Lower leg skin (tissue), 4 donors: ENCODE measurements at regions not wholly inside any gene's neighbourhood (a gene's known extent, or its start where the extent isn't known, plus 50 kb on each side); places are given as distances from the start of the nearest gene placed in this dataset.

ENCODE experiments used
- DNase-seq, 2 donors: peaks; one replicate each; pipeline ENCODE4 v3.0.0-alpha.2; 2019; ENCODE audit warnings: low spot score in 2 of 2
- H3K4me3 ChIP-seq: fragments of 200-600 bp; sonication (generic); 2 replicates; pipeline ENCODE4 v1.5.1; 2017; ENCODE audit warnings: mild to moderate bottlenecking, low read depth; ENCODE audit not compliant: poor library complexity, severe bottlenecking
- POLR2A ChIP-seq, 2 donors: fragments of 450-650 bp; IDR thresholded peaks; one replicate each; pipeline ENCODE4 v1.6.1; 2016 to 2017; ENCODE audit warnings: antibody characterized with exemption in 2 of 2, mild to moderate bottlenecking in 1 of 2, moderate library complexity in 1 of 2
- WGBS, 2 donors: methylation state at CpG; one replicate each; pipeline ENCODE4 v1.1.5; 2018; 5-methylcytosine and 5-hydroxymethylcytosine counted together
- intact Hi-C: fragments of 100-400 bp; cut with DNase I; formaldehyde crosslinking; loops from one replicate; pipeline ENCODE4 v1.15.0; 2023; ENCODE audit warnings: low total_unique reads
- TF ChIP-seq, protein P1 (sequence below), 3 donors: fragments of 450-650 bp; IDR thresholded peaks; one replicate each; pipeline ENCODE4 v1.5.1; 2016; ENCODE audit warnings: antibody characterized with exemption in 3 of 3, mild to moderate bottlenecking in 3 of 3, moderate library complexity in 2 of 3

GRCh38 chr1:82214606-82215005, 413.9 kb downstream of the ADGRL2 start:
- TF ChIP-seq, protein P1, sequence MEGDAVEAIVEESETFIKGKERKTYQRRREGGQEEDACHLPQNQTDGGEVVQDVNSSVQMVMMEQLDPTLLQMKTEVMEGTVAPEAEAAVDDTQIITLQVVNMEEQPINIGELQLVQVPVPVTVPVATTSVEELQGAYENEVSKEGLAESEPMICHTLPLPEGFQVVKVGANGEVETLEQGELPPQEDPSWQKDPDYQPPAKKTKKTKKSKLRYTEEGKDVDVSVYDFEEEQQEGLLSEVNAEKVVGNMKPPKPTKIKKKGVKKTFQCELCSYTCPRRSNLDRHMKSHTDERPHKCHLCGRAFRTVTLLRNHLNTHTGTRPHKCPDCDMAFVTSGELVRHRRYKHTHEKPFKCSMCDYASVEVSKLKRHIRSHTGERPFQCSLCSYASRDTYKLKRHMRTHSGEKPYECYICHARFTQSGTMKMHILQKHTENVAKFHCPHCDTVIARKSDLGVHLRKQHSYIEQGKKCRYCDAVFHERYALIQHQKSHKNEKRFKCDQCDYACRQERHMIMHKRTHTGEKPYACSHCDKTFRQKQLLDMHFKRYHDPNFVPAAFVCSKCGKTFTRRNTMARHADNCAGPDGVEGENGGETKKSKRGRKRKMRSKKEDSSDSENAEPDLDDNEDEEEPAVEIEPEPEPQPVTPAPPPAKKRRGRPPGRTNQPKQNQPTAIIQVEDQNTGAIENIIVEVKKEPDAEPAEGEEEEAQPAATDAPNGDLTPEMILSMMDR (IDR thresholded peaks at IDR 0.05), result no peak
- TF ChIP-seq POLR2A (IDR thresholded peaks at IDR 0.05), result no peak
- H3K4me3 ChIP-seq, result no peak overlapping the region
- intact Hi-C loops, result no loop called here
- DNase-seq, result no peak

DNA sequence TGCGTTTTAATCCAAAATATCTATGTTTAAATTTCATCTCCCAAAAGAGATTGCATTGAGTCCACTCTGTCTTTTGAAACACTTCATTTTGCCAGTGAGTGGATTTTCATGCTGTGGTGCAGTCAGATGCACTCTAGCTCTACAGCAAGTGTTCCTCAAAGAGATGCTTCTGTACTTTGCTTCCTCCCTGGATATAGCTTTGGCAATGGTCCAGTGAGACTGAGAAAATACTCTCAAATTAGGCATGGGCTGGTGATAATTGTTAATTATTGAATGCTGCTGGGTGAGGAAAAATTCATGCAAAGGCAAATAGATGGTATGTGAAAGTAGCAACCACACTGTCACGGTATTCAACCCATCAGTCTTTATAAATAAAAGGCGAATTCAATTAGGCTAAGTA, 396.9 kb downstream of the ADGRL2 start:
- WGBS, 2 donors, result 80 to 82% methylated on average over 3 of the region's 3 CpGs
- no peak for DNase-seq
- no peak for TF ChIP-seq POLR2A (IDR thresholded peaks at IDR 0.05)
- TF ChIP-seq, protein P1 (IDR thresholded peaks at IDR 0.05), result no peak
- H3K4me3 ChIP-seq, result no peak overlapping the region
- intact Hi-C loops, result no loop called here

DNA sequence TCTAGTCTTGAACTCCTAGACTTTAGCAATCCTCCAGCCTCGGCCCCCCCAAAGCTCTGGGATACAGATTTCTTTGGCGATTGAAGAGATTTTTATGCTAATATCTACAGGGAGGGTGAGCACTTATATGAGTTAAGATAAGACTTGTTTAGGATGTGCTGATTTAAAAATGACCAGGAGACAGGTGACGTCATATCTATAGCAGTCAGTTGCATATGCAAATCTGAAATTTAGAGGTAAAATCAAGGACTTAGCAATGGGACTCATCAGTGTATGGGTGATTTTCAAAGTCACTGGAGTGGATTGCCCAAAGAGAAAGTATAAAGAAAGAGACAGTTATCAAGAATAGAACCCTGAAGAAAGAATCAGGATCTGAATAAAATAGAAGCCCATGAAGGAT, 394.5 kb downstream of the ADGRL2 start:
- no peak for TF ChIP-seq POLR2A (IDR thresholded peaks at IDR 0.05)
- TF ChIP-seq, protein P1 (IDR thresholded peaks at IDR 0.05), result no peak
- 90 to 96% methylated on average over 3 of the region's 3 CpGs for WGBS, 2 donors
- no peak for DNase-seq
- no peak overlapping the region for H3K4me3 ChIP-seq
- intact Hi-C loops, result no loop called here

GRCh38 chr1:82185084-82185483, 384.4 kb downstream of the ADGRL2 start:
- no peak for DNase-seq
- TF ChIP-seq POLR2A (IDR thresholded peaks at IDR 0.05), result no peak
- TF ChIP-seq, protein P1 (IDR thresholded peaks at IDR 0.05), result no peak
- H3K4me3 ChIP-seq, result no peak overlapping the region
- 31 to 33% methylated on average over 3 of the region's 3 CpGs for WGBS, 2 donors
- intact Hi-C loops, result no loop called here

- 96 to 97% methylated on average over 1 of the region's 1 CpG for WGBS, 2 donors
- intact Hi-C loops, result no loop called here
- H3K4me3 ChIP-seq, result no peak overlapping the region
- TF ChIP-seq, protein P1 (IDR thresholded peaks at IDR 0.05), result no peak
- TF ChIP-seq POLR2A (IDR thresholded peaks at IDR 0.05), result no peak
- no peak for DNase-seq
These were observed 381.1 kb downstream of the ADGRL2 start for GRCh38 chr1:82181846-82182245.

DNA sequence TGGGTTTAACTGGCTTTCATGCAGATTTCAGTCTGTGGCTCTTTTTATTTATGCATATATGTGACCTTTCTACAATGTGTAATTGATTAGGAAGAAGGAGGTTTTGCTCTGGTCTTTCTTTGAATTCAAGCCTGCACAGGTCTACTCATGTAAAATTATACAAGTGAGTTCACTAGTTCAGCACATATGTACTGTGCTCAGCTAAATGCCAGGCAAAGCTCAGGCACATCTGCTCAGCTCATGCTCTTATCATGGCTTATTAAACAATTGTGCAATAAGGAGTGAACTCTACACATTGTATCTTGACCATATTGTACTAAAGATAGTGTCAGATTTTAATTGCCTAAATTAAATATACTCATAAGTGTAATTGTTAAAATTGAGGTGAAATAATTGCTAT, 378.4 kb downstream of the ADGRL2 start:
- intact Hi-C loops, result no loop called here
- DNase-seq, result no peak
- no peak overlapping the region for H3K4me3 ChIP-seq
- TF ChIP-seq, protein P1 (IDR thresholded peaks at IDR 0.05), result no peak
- no peak for TF ChIP-seq POLR2A (IDR thresholded peaks at IDR 0.05)
